HEK293 (cell line): ENCODE measurements at regions not wholly inside any gene's neighbourhood (a gene's known extent, or its start where the extent isn't known, plus 50 kb on each side); places are given as distances from the start of the nearest gene placed in this dataset.
A peak's percentile ranks its signal among the peaks of the same experiment; 100 is the strongest.

Experiments
- CTCF ChIA-PET: fragments of 350-600 bp; formaldehyde crosslinking; extraction: SDS; loops from one replicate; lab custom pipeline; 2021; ENCODE audit warnings: antibody characterized with exemption; lab: Yijun Ruan, JAX
- POLR2A ChIA-PET: fragments of 300-600 bp; formaldehyde crosslinking; extraction: SDS; loops from one replicate; lab custom pipeline; 2020; ENCODE audit warnings: antibody characterized with exemption, inconsistent platforms; lab: Yijun Ruan, JAX
- H3K27ac ChIP-seq: fragments of 200-500 bp; sonication (Bioruptor generic); 2 replicates; pipeline ENCODE4 v1.5.1; 2014; ENCODE audit warnings: low read depth, low read length, control low read depth, inconsistent platforms; ENCODE audit errors: extremely low read depth
- H3K36me3 ChIP-seq, 2 experiments: fragments of 200-500 bp in 1 of 2; sonication (Bioruptor generic) in 1 of 2; 1 replicate in 1 of 2; 2 replicates in 1 of 2; pipeline ENCODE4 v1.5.1; 2014 to 2017; ENCODE audit warnings: inconsistent platforms in 2 of 2, low read length in 2 of 2; ENCODE audit not compliant: control insufficient read depth in 2 of 2, insufficient read depth in 1 of 2
- H3K4me1 ChIP-seq: fragments of 200-500 bp; sonication (Bioruptor generic); 2 replicates; pipeline ENCODE4 v1.5.1; 2014; ENCODE audit warnings: mild to moderate bottlenecking, low read length, inconsistent platforms; ENCODE audit not compliant: control insufficient read depth, insufficient read depth
- H3K4me3 ChIP-seq: 2 replicates; pipeline ENCODE4 v1.5.1; 2011; ENCODE audit warnings: low read depth, mild to moderate bottlenecking, control low read depth, low read length, moderate library complexity
- H3K9me3 ChIP-seq: fragments of 200-500 bp; sonication (Bioruptor generic); 2 replicates; pipeline ENCODE4 v1.5.1; 2014; ENCODE audit warnings: low read depth, low read length, inconsistent platforms; ENCODE audit not compliant: control insufficient read depth, insufficient read depth
- BCL11A ChIP-seq: fragments of 450-650 bp; formaldehyde crosslinking; IDR thresholded peaks from 2 replicates; pipeline ENCODE4 v1.5.1; 2016; ENCODE audit warnings: low read depth, missing biosample characterization, missing genetic modification characterization
- CTCF ChIP-seq: fragments of 450-650 bp; formaldehyde crosslinking; IDR thresholded peaks from 2 replicates; pipeline ENCODE4 v1.5.1; 2016; ENCODE audit warnings: missing biosample characterization, missing genetic modification characterization
- OVOL3 ChIP-seq: fragments of 450-650 bp; formaldehyde crosslinking; IDR thresholded peaks from 2 replicates; pipeline ENCODE4 v1.5.1; 2016; ENCODE audit warnings: missing biosample characterization, missing genetic modification characterization
- PRDM1 ChIP-seq: fragments of 450-650 bp; formaldehyde crosslinking; IDR thresholded peaks from 2 replicates; pipeline ENCODE4; 2016; ENCODE audit warnings: missing biosample characterization, missing genetic modification characterization
- SCRT2 ChIP-seq: fragments of 450-650 bp; formaldehyde crosslinking; IDR thresholded peaks from 2 replicates; pipeline ENCODE4 v1.5.1; 2016; ENCODE audit warnings: missing biosample characterization, missing genetic modification characterization
- ZBTB26 ChIP-seq: fragments of 450-650 bp; formaldehyde crosslinking; optimal IDR thresholded peaks from 2 replicates; pipeline ENCODE3; 2016; ENCODE audit warnings: missing biosample characterization, mild to moderate bottlenecking, missing genetic modification characterization
- ZFP69B ChIP-seq: fragments of 450-650 bp; formaldehyde crosslinking; IDR thresholded peaks from 2 replicates; pipeline ENCODE4 v1.5.1; 2016; ENCODE audit warnings: missing biosample characterization, missing genetic modification characterization
- ZIC2 ChIP-seq: fragments of 450-650 bp; formaldehyde crosslinking; IDR thresholded peaks from 2 replicates; pipeline ENCODE4 v1.5.1; 2016; ENCODE audit warnings: missing biosample characterization, missing genetic modification characterization
- ZNF521 ChIP-seq: fragments of 450-650 bp; formaldehyde crosslinking; IDR thresholded peaks from 2 replicates; pipeline ENCODE4 v1.5.1; 2017; ENCODE audit warnings: missing biosample characterization, mild to moderate bottlenecking, missing genetic modification characterization
- ZNF585B ChIP-seq: fragments of 450-650 bp; formaldehyde crosslinking; IDR thresholded peaks from 2 replicates; pipeline ENCODE4 v1.5.1; 2016; ENCODE audit warnings: missing biosample characterization, missing genetic modification characterization
- ZNF610 ChIP-seq: fragments of 450-650 bp; formaldehyde crosslinking; IDR thresholded peaks from 2 replicates; pipeline ENCODE4 v1.5.1; 2016; ENCODE audit warnings: missing biosample characterization, missing genetic modification characterization, borderline replicate concordance
- ZNF658 ChIP-seq: fragments of 450-650 bp; formaldehyde crosslinking; IDR thresholded peaks from 2 replicates; pipeline ENCODE4; 2016; ENCODE audit warnings: missing biosample characterization, missing genetic modification characterization
- ZNF664 ChIP-seq: fragments of 450-650 bp; formaldehyde crosslinking; IDR thresholded peaks from 2 replicates; pipeline ENCODE4 v1.5.1; 2016; ENCODE audit warnings: missing biosample characterization, missing genetic modification characterization
- TF ChIP-seq, protein P1 (sequence below): fragments of 450-650 bp; formaldehyde crosslinking; IDR thresholded peaks from 2 replicates; pipeline ENCODE4 v1.5.1; 2016; ENCODE audit warnings: missing biosample characterization, missing genetic modification characterization
- TF ChIP-seq, protein P2 (sequence below): fragments of 450-650 bp; formaldehyde crosslinking; IDR thresholded peaks from 2 replicates; pipeline ENCODE4 v1.5.1; 2017; ENCODE audit warnings: missing biosample characterization, missing genetic modification characterization
- TF ChIP-seq, protein P3 (sequence below): fragments of 450-650 bp; formaldehyde crosslinking; IDR thresholded peaks from 2 replicates; pipeline ENCODE4 v1.5.1; 2016; ENCODE audit warnings: missing biosample characterization, missing genetic modification characterization

GRCh38 chr5:2008851-2009629 lies 126.3 kb upstream of the IRX4 start (continued):
- TF ChIP-seq BCL11A (tag by site-specific recombination) (no peak), ZNF610 (tag by site-specific recombination) (no peak), OVOL3 (tag by site-specific recombination) (no peak), ZNF585B (no peak), ZNF664 (no peak), ZBTB26 (tag by site-specific recombination) (no peak), PRDM1 (tag by site-specific recombination) (no peak), ZFP69B (tag by site-specific recombination) (no peak), ZNF658 (no peak)
- TF ChIP-seq, protein P1, sequence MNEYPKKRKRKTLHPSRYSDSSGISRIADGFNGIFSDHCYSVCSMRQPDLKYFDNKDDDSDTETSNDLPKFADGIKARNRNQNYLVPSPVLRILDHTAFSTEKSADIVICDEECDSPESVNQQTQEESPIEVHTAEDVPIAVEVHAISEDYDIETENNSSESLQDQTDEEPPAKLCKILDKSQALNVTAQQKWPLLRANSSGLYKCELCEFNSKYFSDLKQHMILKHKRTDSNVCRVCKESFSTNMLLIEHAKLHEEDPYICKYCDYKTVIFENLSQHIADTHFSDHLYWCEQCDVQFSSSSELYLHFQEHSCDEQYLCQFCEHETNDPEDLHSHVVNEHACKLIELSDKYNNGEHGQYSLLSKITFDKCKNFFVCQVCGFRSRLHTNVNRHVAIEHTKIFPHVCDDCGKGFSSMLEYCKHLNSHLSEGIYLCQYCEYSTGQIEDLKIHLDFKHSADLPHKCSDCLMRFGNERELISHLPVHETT (tag by site-specific recombination) = no peak
- TF ChIP-seq, protein P2, sequence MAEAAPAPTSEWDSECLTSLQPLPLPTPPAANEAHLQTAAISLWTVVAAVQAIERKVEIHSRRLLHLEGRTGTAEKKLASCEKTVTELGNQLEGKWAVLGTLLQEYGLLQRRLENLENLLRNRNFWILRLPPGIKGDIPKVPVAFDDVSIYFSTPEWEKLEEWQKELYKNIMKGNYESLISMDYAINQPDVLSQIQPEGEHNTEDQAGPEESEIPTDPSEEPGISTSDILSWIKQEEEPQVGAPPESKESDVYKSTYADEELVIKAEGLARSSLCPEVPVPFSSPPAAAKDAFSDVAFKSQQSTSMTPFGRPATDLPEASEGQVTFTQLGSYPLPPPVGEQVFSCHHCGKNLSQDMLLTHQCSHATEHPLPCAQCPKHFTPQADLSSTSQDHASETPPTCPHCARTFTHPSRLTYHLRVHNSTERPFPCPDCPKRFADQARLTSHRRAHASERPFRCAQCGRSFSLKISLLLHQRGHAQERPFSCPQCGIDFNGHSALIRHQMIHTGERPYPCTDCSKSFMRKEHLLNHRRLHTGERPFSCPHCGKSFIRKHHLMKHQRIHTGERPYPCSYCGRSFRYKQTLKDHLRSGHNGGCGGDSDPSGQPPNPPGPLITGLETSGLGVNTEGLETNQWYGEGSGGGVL (tag by site-specific recombination) = no peak
- TF ChIP-seq, protein P3, sequence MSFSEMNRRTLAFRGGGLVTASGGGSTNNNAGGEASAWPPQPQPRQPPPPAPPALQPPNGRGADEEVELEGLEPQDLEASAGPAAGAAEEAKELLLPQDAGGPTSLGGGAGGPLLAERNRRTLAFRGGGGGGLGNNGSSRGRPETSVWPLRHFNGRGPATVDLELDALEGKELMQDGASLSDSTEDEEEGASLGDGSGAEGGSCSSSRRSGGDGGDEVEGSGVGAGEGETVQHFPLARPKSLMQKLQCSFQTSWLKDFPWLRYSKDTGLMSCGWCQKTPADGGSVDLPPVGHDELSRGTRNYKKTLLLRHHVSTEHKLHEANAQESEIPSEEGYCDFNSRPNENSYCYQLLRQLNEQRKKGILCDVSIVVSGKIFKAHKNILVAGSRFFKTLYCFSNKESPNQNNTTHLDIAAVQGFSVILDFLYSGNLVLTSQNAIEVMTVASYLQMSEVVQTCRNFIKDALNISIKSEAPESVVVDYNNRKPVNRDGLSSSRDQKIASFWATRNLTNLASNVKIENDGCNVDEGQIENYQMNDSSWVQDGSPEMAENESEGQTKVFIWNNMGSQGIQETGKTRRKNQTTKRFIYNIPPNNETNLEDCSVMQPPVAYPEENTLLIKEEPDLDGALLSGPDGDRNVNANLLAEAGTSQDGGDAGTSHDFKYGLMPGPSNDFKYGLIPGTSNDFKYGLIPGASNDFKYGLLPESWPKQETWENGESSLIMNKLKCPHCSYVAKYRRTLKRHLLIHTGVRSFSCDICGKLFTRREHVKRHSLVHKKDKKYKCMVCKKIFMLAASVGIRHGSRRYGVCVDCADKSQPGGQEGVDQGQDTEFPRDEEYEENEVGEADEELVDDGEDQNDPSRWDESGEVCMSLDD = no peak

- Histone ChIP-seq H3K36me3 (no peaks in the 10 kb centered on the region), H3K9me3 (no peaks in the 10 kb centered on the region), H3K4me1 (no peaks in the 10 kb centered on the region), H3K4me3 (no peak overlapping the region)
- POLR2A ChIA-PET = no interaction called here
- no peak for TF ChIP-seq CTCF (tag by site-specific recombination)
- TF ChIP-seq SCRT2 (tag by site-specific recombination) = peak; percentile 76
- peak; percentile 55 for TF ChIP-seq ZIC2
- TF ChIP-seq ZNF521 (tag by site-specific recombination) = no peak
- TF ChIP-seq, all 188 proteins: peak for 2
- CTCF ChIA-PET = no interaction called here
- H3K27ac ChIP-seq = no peak overlapping the region
Observed at GRCh38 chr5:2007878-2008501, 125.3 kb upstream of the IRX4 start.
